Medulla oblongata (tissue), 1 donor: ENCODE measurements at regions not wholly inside any gene's neighbourhood (a gene's known extent, or its start where the extent isn't known, plus 50 kb on each side); places are given as distances from the start of the nearest gene placed in this dataset.
"Not testable (repeated sequence)": the region's sequence is repeated elsewhere in the genome, so short reads cannot be mapped to it uniquely, and the experiment has no call there.

Source experiments
- DNase-seq: peaks from one replicate; pipeline ENCODE4 v3.0.0-alpha.2; 2015; ENCODE audit errors: extremely low spot score

DNA sequence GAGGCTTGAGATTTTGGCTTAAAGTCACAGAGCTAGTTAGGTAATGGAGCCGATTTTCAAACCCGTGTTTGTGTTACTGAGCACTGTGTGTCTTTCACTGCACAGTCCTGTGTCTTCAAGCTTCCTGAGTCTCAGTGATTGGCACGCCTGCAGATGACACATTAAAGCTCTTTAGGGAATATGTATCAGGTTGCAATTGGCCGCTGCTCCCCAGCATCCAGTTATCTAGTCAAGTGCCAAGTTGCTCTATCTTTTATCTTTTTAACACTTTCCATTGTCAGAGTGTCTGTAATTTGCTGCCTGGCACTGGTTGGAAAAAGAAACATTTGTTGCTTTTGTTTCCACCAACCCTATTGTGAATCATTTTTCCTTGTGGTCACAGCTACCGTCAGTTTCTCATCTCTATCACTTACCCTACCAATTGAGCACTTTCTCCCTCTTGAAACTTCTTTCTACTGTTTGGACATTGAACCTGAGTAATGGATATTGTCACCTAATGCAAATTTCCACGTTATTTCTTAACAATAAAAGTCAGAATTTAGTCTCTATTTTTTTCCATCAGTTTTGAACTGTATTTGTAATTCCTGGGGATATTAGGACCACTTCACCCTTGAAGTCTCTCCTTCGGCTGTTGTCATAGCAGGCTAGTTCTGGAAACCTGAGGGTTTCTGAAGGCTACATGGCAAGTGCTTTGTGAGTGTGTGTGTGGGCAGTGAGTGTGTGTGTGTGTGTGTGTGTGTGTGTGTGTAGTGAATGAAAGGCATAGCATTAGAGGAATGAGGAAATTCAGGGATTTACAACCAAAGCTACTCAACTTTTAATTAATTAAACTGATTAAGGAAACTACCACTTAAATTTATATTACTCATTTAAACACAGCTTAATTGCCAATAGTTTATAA, 274.3 kb downstream of the ISL1 start:
- DNase-seq, result no peak

DNA sequence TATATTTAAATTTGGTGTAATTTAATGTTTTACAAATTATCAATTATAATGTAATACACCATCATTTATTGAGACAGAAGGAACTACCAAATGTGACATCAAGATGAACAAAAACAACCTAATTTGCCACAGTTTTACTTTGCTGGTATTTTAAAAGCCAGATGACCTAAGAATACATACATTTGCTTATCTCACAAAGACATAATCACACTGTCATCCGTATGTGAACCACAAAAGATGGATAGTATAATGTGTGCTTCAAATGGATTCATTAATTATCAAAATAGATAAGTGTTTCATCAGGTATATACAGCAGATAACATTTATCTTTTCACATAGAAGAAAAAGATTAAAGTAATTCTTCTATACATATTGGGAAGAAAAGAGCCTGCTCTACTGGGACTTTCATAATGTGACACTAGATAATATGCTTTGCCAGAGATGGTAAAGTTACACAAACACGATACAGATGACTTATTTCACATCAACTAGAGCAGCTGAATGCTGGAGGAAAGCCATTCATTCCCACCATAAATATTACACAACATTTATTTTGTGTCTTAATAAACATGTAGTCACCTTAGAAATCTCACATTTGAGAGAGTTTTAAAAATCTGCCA, 278.5 kb downstream of the ISL1 start:
- DNase-seq, result no peak

DNA sequence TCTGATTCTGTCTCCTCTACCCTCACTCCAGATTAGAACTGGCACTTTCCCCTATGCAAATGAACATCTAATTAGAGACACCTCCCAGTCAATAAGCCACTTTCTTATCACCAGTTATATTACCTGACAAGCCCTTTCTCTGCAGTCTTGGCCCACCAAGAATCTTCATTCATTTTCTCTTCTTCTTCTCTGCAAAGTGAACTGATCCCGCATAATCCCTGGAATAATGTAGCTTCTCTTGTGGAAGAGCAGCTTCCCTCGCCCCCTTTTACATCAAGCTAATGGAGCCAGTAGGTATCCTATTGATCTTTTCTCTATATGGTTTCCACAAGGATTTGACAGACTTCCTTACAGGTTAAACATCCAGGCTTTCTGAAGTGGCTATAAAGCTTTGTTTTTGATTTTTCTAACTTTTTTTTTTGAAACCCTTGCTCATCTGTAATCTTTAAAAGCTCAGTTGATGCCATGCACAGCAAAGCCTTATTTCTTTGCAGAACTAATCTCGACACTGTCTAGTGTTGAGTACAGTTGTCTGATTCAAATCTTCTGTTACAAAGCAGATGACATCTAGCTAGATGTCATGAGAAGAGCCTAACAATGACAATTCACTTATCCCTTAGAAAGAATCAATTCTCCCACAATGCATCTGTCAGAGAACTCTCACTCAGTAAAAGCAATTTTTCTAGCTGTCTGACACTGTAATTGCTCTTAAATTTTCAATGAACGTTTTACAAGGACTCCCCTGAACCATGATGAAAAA, 281.4 kb downstream of the ISL1 start:
- no peak for DNase-seq

- no peak for DNase-seq
Observed at GRCh38 chr5:51665251-51665593, 282.0 kb downstream of the ISL1 start.

- no peak for DNase-seq
Observed at GRCh38 chr5:51669095-51669494, 285.8 kb downstream of the ISL1 start.

- DNase-seq, result no peak
Observed at GRCh38 chr5:51678330-51678729, 295.1 kb downstream of the ISL1 start.

DNA sequence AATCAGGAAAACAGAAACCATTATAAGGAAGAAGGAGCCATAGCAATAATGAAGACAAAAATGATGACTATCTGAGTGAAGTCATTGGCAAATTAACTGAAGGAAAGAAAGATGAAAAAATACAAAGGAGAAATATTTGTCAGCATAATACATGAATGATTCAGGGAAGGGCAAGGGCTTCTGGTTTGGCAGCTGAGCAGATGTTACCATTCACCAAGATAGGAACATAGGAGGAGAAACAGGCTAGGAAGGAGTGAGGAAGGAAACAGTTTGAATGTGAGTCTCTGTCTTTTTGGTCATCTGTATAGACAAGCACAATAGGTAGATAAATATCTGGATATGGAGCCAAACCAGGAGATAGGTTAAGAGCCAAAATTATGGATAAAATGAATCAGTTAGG, 296.0 kb downstream of the ISL1 start:
- DNase-seq, result no peak

GRCh38 chr5:51684794-51685355, 301.6 kb downstream of the ISL1 start:
- DNase-seq, result no peak

- DNase-seq, result no peak
Observed at GRCh38 chr5:51685419-51685818, 302.2 kb downstream of the ISL1 start.

GRCh38 chr5:51686622-51687021, 303.4 kb downstream of the ISL1 start:
- DNase-seq, result no peak

- no peak for DNase-seq
Observed at GRCh38 chr5:51691538-51692079, 308.4 kb downstream of the ISL1 start.

GRCh38 chr5:51694826-51695225, 311.6 kb downstream of the ISL1 start:
- no peak for DNase-seq

DNA sequence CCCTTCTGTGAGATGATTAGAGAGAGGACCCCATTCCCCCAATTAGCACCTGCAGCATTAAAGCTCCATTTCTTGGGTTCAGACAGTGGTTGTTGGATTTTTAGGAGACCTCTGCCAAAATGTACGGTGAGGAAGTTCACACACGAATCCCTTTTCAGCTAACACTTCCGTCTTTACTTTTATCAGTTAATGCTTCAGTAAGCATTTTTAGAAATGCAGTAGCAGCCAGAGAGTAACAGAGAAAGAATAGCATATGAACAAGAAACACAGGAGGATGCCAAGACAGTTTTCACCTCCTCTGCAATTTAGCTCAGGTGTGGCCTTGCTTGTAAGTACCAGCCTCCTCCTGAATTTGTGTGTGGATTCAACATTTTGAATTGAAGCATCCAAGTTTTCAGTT, 312.9 kb downstream of the ISL1 start:
- no peak for DNase-seq

DNA sequence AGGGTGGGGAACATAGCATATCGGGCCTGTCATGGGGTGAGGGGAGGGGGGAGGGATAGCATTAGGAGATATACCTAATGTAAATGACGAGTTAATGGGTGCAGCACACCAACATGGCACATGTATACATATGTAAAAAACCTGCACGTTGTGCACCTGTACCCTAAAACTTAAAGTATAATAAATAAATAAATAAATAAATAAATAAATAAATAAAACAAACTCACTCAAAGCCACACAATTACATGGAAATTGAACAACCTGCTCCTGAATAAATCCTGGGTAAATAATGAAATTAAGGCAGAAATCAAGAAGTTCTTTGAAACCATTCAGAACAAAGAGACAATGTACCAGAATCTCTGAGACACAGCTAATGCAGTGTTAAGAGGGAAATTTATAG, 318.8 kb downstream of the ISL1 start:
- not testable (repeated sequence) for DNase-seq

- no peak for DNase-seq
Observed at GRCh38 chr5:51712201-51712600, 329.0 kb downstream of the ISL1 start.

DNA sequence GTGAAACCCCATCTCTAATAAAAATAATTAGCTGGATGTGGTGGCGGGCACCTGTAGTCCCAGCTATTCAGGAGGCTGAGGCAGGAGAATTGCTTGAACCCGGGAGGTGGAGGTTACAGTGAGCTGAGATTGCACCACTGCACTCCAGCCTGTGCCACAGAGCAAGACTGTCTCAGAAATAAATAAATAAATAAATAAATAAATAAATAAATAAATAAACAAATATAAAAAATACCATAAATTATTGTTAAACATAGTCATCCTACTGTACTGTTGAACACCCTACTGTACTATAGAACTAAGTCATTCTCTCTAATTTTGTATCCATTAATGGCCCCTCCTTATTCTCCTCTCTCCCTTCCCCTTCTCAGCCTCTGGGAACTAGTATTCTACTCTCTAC, 332.2 kb downstream of the ISL1 start:
- DNase-seq, result not testable (repeated sequence)

DNA sequence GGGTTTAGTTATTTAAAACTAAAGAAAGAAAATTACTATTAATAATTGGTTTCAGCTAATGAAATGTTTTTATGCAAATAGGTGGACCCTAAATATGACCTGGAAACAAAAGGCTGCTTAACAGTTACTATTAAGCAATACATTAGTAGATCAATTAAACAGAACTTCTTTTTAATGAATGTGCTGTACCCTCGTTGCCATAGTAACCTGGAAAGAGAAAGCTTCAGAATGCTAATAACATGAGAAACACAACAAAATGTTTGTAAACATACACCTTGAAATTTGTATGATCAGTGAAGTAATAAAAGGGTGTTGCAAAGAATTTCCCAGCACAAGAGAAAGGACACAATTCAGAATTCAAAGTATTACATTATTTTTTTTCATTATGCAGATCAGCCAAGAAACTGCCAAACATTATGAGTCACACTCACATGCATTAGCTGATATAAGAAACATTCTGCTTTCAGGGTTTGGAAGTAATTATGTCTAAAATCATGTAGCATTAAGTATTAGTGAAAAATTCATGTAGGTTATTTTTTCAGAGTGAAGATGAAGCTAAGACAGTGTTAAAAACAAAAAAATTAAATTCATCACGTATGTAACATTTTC, 348.3 kb downstream of the ISL1 start:
- no peak for DNase-seq

DNA sequence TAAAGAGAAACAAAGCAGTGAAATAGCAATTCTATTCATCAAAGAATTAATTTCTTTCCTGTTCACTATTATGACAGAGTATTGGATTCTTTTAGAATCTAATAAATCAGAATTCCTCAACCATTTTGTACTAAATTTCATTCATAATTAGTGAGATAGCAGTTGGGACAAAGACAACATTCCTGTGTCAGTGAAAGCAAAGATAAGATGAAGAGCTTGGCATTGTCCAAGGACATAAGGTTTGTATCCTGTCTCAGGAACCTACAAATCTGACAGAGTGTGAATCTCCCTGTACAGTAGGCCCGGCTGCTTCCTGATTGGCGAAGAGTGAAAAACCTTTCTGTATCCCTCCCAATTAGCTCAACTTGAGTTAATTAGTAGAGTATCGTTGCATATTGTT, 349.1 kb downstream of the ISL1 start:
- DNase-seq, result no peak

DNA sequence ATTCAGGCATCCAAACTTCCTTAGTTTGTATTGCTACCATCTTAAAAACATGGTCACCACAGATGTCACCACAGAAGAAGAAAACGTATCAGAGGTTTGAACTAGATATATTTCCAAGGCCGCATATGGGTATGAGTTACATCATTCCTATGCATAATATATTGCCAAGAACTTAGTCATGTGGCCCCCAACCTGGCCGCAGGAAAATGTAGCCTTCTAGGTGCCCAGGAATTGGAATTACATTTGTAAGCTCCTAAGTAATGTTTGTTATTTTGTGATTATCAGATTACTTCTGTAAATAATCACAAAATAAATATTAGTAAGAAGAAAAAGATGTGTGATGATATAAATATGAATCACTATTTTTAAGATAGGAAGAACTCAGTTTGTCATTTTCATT, 351.4 kb downstream of the ISL1 start:
- no peak for DNase-seq

DNA sequence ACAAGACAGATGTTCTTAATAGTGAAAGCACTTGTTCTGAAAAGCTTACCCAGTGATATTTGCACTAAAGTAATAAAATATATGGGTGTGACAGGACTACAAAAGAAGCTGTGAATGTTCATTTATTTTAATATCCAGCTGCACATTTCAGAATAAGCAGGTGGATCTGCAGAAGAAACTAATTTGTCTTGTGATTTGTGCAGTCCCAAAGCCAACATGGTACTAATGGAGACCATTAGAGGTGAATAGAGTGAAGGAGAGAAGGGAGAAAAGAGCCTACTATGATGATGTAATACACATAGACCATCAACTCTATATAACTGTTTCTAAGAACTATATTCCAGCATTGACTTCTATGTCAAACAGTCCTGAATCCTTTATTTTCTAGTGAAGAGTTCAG, 362.8 kb downstream of the ISL1 start:
- no peak for DNase-seq

- DNase-seq, result no peak
Observed at GRCh38 chr5:51748647-51749046, 365.4 kb downstream of the ISL1 start.
